HG02840 (cell line): ENCODE measurements at regions not wholly inside any gene's neighbourhood (a gene's known extent, or its start where the extent isn't known, plus 50 kb on each side); places are given as distances from the start of the nearest gene placed in this dataset.
"Not testable (repeated sequence)": the region's sequence is repeated elsewhere in the genome, so short reads cannot be mapped to it uniquely, and the experiment has no call there.

ENCODE experiments used
- ATAC-seq: cut with Tn5 transposase; IDR thresholded peaks from one replicate; pipeline ENCODE4 v1.9.1; 2021; ENCODE audit warnings: mild to moderate bottlenecking, moderate library complexity, moderate number of reproducible peaks; ENCODE audit not compliant: unreplicated experiment, low FRiP score

DNA sequence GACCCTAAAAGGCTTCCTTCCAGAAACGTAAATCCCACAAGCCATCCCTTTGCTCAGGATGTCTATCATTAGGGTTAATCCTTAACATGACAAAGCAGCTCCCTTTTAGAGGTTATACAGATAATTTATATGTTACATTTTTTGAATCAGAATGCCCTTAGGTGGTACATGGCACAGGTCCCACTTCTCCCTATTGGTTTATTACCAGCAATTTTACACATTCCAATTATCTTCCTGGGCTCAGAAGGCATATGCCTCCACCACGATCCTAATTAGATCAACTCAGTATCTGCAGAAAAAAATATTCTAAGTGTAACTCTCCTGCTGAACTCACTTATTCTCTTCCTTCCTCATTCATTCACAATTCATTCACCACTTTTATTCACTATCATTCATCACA lies 507.0 kb upstream of the MAP2 start:
- no peak for ATAC-seq

DNA sequence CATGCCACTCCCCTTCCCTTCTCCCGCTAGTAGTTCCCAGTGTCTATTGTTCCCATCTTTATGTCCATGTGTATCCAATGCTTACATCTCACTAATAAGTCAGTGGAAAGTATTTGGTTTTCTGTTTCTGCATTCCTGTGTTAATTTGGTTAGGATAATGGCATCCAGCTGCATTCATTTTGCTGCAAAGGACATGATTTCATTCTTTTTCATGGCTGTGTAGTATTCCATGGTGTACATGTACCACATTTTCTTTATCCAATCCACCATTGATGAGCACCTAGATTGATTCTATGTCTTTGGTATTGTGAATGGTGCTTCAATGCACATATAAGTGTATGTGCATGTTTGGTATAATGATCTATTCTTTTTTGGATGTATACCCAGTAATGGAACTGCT lies 502.5 kb upstream of the MAP2 start:
- ATAC-seq = not testable (repeated sequence)

DNA sequence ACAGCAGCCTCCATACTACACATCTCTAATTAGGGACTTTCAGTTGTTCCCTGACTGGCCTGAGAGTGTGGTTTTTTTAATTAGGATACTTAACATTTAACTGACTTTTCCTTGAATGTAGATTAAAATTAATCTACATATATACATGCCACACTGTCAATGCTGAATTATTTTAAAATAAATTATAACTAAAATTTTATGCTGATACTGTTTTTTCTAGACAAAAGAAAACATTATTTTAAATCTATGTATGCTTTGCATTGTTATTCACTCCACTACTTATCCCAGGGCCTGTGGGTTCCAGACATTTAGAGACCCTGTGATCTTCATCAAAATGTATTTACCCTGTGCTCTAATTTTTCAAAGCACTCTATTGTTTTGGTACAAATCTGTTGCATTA lies 496.0 kb upstream of the MAP2 start:
- no peak for ATAC-seq

- ATAC-seq = no peak
These were observed 494.5 kb upstream of the MAP2 start for GRCh38 chr2:208929139-208929864.

DNA sequence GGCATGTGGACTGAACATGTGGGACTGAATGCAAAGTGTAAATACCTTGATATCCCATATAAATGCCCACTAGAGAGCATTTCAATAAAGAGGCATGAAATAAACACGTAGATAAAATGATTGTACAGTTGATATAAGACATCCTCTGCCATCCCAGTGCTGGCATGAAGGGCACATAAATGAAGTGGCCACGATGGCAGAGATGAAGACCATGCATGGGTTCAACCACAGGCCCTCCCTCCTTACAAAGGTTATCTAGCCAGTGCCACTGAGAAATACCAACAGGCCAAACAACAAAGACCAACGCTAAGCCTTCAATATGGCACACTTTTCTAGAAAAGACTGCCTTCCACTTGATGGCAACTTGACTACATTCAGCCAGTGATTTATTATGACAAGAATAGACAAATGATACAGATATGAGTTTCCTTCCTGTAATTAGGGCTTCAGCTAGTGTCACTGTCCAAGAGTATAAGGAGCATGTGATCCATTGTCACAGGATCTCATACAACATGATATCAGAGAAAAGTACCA lies 493.9 kb upstream of the MAP2 start:
- ATAC-seq = no peak

DNA sequence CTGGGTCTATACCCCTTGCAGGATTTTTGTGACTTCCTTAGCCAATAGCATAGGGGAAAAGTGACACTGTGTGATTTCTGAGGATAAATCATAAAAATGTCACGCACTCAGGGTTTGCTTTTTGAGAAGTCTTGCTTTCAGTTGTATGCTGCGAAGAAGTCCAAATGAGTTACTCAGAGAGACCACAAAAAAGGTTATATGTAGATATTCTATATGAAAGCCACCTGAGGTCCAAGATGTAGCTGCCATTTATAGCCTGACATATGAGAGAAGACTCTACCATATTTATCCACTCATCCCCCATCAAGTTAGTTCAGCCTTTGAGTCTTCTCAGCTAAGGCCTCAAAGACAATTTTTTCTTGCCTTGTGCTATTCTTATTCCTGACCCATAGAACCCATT lies 488.3 kb upstream of the MAP2 start:
- no peak for ATAC-seq

- no peak for ATAC-seq
These were observed 486.3 kb upstream of the MAP2 start for GRCh38 chr2:208937521-208937920.

DNA sequence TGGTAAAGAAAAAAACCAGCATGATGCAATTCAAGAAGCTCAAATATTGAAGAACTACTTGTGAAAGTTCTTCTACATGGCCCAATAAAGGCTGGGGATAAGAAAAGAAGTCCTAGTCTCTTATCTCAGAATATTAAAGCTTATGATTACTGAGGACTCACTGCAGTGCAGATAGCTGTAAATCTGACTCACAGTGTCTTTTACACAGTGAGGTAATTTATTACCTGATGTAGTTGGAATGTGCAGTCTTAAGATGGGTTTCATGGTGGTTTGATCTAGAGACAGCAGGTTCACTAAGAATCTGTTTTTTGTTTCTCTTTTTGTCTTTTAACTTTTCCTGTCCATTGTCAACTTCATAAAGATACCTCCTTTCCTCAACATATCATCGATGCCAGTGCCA lies 484.0 kb upstream of the MAP2 start:
- ATAC-seq = no peak

DNA sequence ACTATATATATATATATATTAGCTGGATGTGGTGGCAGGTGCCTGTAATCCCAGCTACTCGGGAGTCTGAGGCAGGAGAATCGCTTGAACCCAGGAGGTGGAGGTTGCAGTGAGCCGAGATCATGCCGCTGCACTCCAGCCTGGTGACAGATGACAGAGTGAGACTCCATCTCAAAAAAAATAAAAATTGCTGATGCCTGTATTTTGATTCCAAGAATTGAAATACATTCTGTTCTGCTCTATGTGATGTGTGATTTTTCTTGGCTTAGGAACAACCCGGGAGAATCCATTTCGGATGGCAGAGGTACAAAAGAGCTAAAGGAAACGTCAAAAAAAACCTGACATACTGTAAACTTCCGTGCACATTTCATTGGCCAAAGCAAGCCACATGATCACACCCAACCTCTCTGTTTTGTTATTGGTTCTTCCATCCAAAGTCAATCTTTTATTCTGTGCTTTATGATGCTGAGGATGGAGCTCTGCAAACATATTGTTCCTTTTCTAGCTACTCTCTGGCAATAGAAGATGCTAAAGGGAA lies 478.1 kb upstream of the MAP2 start:
- no peak for ATAC-seq

DNA sequence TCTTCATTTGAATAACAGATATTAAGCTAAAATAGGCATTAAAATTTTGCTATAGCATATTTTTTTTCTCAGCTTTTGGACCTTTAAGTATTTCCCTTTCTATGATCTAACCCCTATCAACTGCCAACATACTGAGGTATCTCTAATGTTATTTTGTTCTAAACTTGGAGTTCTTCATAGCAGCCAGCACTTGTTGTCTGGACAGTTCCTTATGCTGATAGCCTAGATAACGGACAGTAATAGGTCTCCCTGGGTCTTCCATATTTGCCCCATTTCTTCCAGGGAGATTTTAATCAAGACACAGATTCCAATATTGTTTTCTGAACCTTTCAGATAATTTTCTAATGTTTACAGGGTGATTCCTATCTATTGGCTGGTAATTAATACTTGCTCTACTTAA lies 475.8 kb upstream of the MAP2 start:
- no peak for ATAC-seq

- no peak for ATAC-seq
These were observed 453.8 kb upstream of the MAP2 start for GRCh38 chr2:208970070-208970469.

- no peak for ATAC-seq
These were observed 446.3 kb upstream of the MAP2 start for GRCh38 chr2:208977582-208977981.

GRCh38 chr2:208978946-208979345 lies 444.9 kb upstream of the MAP2 start:
- ATAC-seq = no peak

- ATAC-seq = no peak
These were observed 443.5 kb upstream of the MAP2 start for GRCh38 chr2:208980321-208980720.

DNA sequence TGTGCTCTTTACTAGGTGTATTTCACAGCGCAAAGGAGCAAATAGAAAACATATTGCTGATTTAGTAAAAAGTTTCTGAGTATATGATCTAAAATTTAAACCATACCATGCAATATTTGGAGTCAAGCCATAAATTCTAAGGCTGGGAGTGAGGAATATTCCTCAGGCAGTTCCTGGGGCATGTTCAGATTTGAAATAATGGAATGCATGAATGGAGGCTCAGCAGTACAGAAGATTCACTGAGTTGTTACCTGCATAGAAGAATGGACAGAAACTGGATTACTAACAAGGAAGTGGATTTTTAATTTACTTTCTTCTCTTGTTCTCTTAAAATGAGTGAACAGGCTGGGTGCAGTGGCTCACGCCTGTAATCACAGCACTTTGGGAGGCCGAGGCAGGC lies 441.0 kb upstream of the MAP2 start:
- no peak for ATAC-seq

DNA sequence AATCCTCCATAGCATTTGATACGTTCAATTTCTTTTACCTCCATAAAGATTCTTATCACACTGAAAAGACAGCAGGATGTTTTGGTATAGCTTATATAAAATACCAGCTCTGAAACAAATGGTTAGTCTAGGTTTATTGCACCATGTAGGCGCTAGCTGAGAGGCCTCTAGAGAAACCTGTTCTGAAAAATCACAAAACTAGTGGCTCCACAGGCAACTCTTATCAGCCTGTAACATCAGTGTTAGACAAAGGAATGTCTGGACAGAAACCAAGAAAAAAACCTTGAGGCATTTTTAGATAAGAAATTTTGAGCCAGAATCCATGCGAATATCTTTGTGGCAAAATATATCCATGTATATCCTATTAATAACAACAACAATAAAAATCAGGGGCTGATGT lies 440.4 kb upstream of the MAP2 start:
- no peak for ATAC-seq

- ATAC-seq = no peak
These were observed 439.3 kb upstream of the MAP2 start for GRCh38 chr2:208984376-208985090.

DNA sequence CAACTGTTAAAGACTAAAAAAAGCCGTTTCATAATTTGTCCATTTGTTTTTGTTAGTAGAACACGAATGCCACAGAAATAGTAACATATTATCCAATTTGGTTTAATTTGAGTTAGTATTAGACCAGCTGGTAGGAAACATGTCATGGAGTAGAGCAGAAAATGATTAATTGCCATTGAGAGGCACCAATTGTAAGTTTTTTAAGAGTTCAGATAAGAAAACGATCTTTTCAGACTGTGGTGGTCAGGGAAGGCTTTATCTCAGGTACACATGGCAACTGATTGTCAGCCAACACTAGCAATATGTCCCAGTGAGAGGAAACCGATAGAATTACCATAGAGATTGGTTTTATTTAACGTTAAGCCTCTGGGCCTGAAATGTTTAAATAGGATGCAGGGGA lies 438.2 kb upstream of the MAP2 start:
- ATAC-seq = no peak

GRCh38 chr2:208990716-208991115 lies 433.1 kb upstream of the MAP2 start:
- ATAC-seq = no peak

GRCh38 chr2:208999911-209000310 lies 423.9 kb upstream of the MAP2 start:
- ATAC-seq = no peak

- no peak for ATAC-seq
These were observed 421.8 kb upstream of the MAP2 start for GRCh38 chr2:209002054-209002453.

GRCh38 chr2:209005371-209005770 lies 418.5 kb upstream of the MAP2 start:
- ATAC-seq = no peak
